SK-N-SH treated with all-trans-retinoic acid at 6 μM for 48 hours (cell line): ENCODE measurements at regions not wholly inside any gene's neighbourhood (a gene's known extent, or its start where the extent isn't known, plus 50 kb on each side); places are given as distances from the start of the nearest gene placed in this dataset.

Experiments used
- ATAC-seq: fragments of 200-7000 bp; cut with Tn5 transposase; 3 replicates; pipeline ENCODE4 v1.9.1; 2020; ENCODE audit warnings: mild to moderate bottlenecking, moderate library complexity
- ARNTL ChIP-seq: fragments of 450-650 bp; formaldehyde crosslinking; IDR thresholded peaks from 2 replicates; pipeline ENCODE4 v1.5.0; 2020; ENCODE audit warnings: low read depth, mild to moderate bottlenecking, moderate library complexity, borderline replicate concordance
- BACH2 ChIP-seq: fragments of 250-450 bp; sonication (Bioruptor Pico); IDR thresholded peaks from 2 replicates; pipeline ENCODE4 v1.9.0; 2021; ENCODE audit warnings: mild to moderate bottlenecking, borderline replicate concordance
- CSRNP3 ChIP-seq: fragments of 250-450 bp; sonication (Bioruptor Pico); IDR thresholded peaks from 2 replicates; pipeline ENCODE4 v1.5.1; 2021; ENCODE audit warnings: mild to moderate bottlenecking, moderate library complexity
- ESRRG ChIP-seq: fragments of 250-450 bp; sonication (Bioruptor Pico); IDR thresholded peaks from 2 replicates; pipeline ENCODE4 v1.6.1; 2021; ENCODE audit warnings: mild to moderate bottlenecking
- GLIS3 ChIP-seq: fragments of 250-450 bp; sonication (Bioruptor Pico); IDR thresholded peaks from 2 replicates; pipeline ENCODE4 v1.5.0; 2020; ENCODE audit warnings: mild to moderate bottlenecking, moderate library complexity
- ISL1 ChIP-seq: fragments of 250-450 bp; sonication (Bioruptor Pico); IDR thresholded peaks from 2 replicates; pipeline ENCODE4 v2.1.2; 2022; ENCODE audit warnings: mild to moderate bottlenecking, moderate library complexity
- OSR1 ChIP-seq: fragments of 250-450 bp; sonication (Bioruptor Pico); IDR thresholded peaks from 2 replicates; pipeline ENCODE4 v1.8.0; 2022; ENCODE audit warnings: moderate library complexity, mild to moderate bottlenecking, inconsistent platforms
- PATZ1 ChIP-seq: fragments of 250-450 bp; sonication (Bioruptor Pico); IDR thresholded peaks from 2 replicates; pipeline ENCODE4 v1.8.0; 2020; ENCODE audit warnings: mild to moderate bottlenecking, moderate library complexity, borderline replicate concordance
- POU6F1 ChIP-seq: fragments of 250-450 bp; sonication (Bioruptor Pico); IDR thresholded peaks from 2 replicates; pipeline ENCODE4 v1.8.0; 2021; ENCODE audit warnings: low read depth, mild to moderate bottlenecking, moderate library complexity, borderline replicate concordance
- PPARA ChIP-seq: fragments of 250-450 bp; sonication (Bioruptor Pico); IDR thresholded peaks from 2 replicates; pipeline ENCODE4 v1.5.0; 2020; ENCODE audit warnings: mild to moderate bottlenecking, borderline replicate concordance
- RARB ChIP-seq: fragments of 250-450 bp; sonication (Bioruptor Pico); IDR thresholded peaks from 2 replicates; pipeline ENCODE4 v1.8.0; 2021; ENCODE audit warnings: mild to moderate bottlenecking, moderate library complexity
- SNAI2 ChIP-seq: fragments of 250-450 bp; sonication (Bioruptor Pico); IDR thresholded peaks from 2 replicates; pipeline ENCODE4 v1.5.0; 2020; ENCODE audit warnings: mild to moderate bottlenecking, moderate library complexity
- TCF4 ChIP-seq: fragments of 250-450 bp; sonication (Bioruptor Pico); IDR thresholded peaks from 2 replicates; pipeline ENCODE4 v1.8.0; 2021; ENCODE audit warnings: mild to moderate bottlenecking, moderate library complexity, borderline replicate concordance
- TOX ChIP-seq: fragments of 250-450 bp; sonication (Bioruptor Pico); IDR thresholded peaks from 2 replicates; pipeline ENCODE4 v1.8.0; 2021; ENCODE audit warnings: mild to moderate bottlenecking, moderate library complexity, borderline replicate concordance
- TSHZ2 ChIP-seq: fragments of 250-450 bp; sonication (Bioruptor Pico); IDR thresholded peaks from 2 replicates; pipeline ENCODE4 v1.5.0; 2020; ENCODE audit warnings: mild to moderate bottlenecking, moderate library complexity
- ZC3H10 ChIP-seq: fragments of 250-450 bp; sonication (Bioruptor Pico); IDR thresholded peaks from 2 replicates; pipeline ENCODE4 v1.5.1; 2021; ENCODE audit warnings: mild to moderate bottlenecking, moderate library complexity
- ZFP3 ChIP-seq: fragments of 250-450 bp; sonication (Bioruptor Pico); IDR thresholded peaks from 2 replicates; pipeline ENCODE4 v1.5.0; 2020; ENCODE audit warnings: mild to moderate bottlenecking, moderate library complexity
- ZNF565 ChIP-seq: fragments of 450-650 bp; formaldehyde crosslinking; conservative IDR thresholded peaks from 2 replicates; pipeline ENCODE4 v1.5.0; 2020; ENCODE audit warnings: low read depth, mild to moderate bottlenecking, moderate library complexity
- ZNF70 ChIP-seq: fragments of 450-650 bp; formaldehyde crosslinking; IDR thresholded peaks from 2 replicates; pipeline ENCODE4 v1.5.0; 2020; ENCODE audit warnings: mild to moderate bottlenecking, moderate library complexity
- ZNF8 ChIP-seq: fragments of 450-650 bp; formaldehyde crosslinking; IDR thresholded peaks from 2 replicates; pipeline ENCODE4 v1.5.0; 2020; ENCODE audit warnings: mild to moderate bottlenecking, moderate library complexity

GRCh38 chr6:121771937-121772720 is 336.7 kb downstream of the GJA1 start:
- no peak for ATAC-seq
- TF ChIP-seq PPARA = no peak
- no peak for TF ChIP-seq SNAI2 (CRISPR knock-in tag)
- no peak for TF ChIP-seq OSR1 (CRISPR knock-in tag)
- no peak for TF ChIP-seq PATZ1 (CRISPR knock-in tag)
- no peak for TF ChIP-seq CSRNP3 (CRISPR knock-in tag)
- TF ChIP-seq ZNF70 (CRISPR knock-in tag) = no peak
- TF ChIP-seq ZNF8 (CRISPR knock-in tag) = no peak
- no peak for TF ChIP-seq ARNTL (CRISPR knock-in tag)
- TF ChIP-seq, all 23 proteins: peak for 0

GRCh38 chr6:121776054-121776453 is 340.6 kb downstream of the GJA1 start:
- TF ChIP-seq ESRRG (CRISPR knock-in tag) (no peak), TOX (no peak), TCF4 (CRISPR knock-in tag) (no peak), ISL1 (CRISPR knock-in tag) (no peak), PPARA (no peak), ZFP3 (CRISPR knock-in tag) (no peak), SNAI2 (CRISPR knock-in tag) (no peak), PATZ1 (CRISPR knock-in tag) (no peak), ZC3H10 (no peak), ZNF8 (CRISPR knock-in tag) (no peak), OSR1 (CRISPR knock-in tag) (no peak), ARNTL (CRISPR knock-in tag) (no peak)
- no peak for ATAC-seq

- peak; percentile 92 for ATAC-seq
- TF ChIP-seq BACH2 (CRISPR knock-in tag) (no peak), CSRNP3 (CRISPR knock-in tag) (no peak), ZC3H10 (no peak), PATZ1 (CRISPR knock-in tag) (no peak), ZFP3 (CRISPR knock-in tag) (no peak), TOX (no peak; the same call in 1 of the 2 replicates), ESRRG (CRISPR knock-in tag) (no peak), TSHZ2 (no peak), POU6F1 (CRISPR knock-in tag) (no peak), RARB (CRISPR knock-in tag) (no peak), ZNF565 (no peak), ARNTL (CRISPR knock-in tag) (no peak), GLIS3 (CRISPR knock-in tag) (no peak), PPARA (no peak), ISL1 (CRISPR knock-in tag) (no peak)
These were observed 345.2 kb downstream of the GJA1 start for GRCh38 chr6:121780325-121781321.
